GM19351 (cell line): ENCODE measurements at regions not wholly inside any gene's neighbourhood (a gene's known extent, or its start where the extent isn't known, plus 50 kb on each side); places are given as distances from the start of the nearest gene placed in this dataset.
"Not testable (repeated sequence)": the region's sequence is repeated elsewhere in the genome, so short reads cannot be mapped to it uniquely, and the experiment has no call there.

Experiments used
- ATAC-seq: cut with Tn5 transposase; IDR thresholded peaks from one replicate; pipeline ENCODE4 v1.9.1; 2021; ENCODE audit warnings: mild to moderate bottlenecking, moderate library complexity; ENCODE audit not compliant: unreplicated experiment

- ATAC-seq, result no peak
These were observed 250.0 kb downstream of the NXPE2 start for GRCh38 chr11:114928260-114928870.

DNA sequence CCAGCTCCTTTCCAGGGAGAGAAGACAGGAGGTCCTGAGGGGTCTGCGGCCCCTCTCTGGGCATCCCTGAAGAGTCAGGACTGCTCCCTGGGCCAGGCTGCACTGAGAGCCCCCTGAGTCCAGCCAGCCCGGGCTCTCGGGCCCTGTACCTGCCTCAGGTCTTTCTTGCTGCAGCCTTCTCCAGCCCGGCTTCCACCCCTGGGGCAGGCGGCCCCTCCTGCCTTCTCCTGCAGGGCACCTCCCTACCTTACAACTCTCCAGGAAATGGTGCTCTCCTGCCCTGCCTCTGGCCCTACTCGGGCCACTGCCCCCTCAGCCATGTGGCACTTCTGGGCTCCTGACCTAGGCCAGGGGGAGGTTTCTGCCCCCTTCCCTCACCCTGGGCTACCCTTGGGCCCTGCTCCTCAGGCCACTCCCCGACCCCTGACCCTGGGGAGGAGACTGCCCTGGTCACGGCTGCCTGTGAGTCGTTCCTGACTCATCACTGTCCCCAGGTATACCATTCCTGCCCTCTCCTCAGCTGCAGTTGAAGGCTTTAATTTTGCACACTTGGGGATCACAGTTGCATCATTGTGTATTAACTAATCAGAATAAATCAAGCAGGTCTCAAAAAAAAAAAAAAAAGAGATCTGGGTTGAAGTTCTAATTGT lies 251.1 kb downstream of the NXPE2 start:
- ATAC-seq, result no peak

DNA sequence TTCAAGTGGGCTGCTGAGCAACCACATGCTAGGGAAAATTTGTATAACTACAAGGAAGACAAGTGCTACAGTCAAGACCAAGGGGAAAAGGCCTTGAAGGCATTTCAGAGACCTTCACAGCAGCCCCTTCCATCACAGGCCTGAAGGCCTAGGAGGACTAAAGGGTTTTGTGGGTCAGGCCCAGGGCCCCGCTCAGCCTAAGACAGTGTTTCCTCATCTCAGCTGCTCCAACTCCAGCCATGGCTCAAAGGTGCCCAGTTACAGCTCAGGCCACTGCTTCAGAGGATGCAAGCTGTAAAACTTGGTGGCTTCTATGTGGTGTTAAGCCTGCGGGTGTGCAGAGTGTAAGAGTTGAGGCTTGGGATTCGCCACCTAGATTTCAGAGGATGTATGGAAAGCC lies 260.5 kb downstream of the NXPE2 start:
- ATAC-seq, result no peak

DNA sequence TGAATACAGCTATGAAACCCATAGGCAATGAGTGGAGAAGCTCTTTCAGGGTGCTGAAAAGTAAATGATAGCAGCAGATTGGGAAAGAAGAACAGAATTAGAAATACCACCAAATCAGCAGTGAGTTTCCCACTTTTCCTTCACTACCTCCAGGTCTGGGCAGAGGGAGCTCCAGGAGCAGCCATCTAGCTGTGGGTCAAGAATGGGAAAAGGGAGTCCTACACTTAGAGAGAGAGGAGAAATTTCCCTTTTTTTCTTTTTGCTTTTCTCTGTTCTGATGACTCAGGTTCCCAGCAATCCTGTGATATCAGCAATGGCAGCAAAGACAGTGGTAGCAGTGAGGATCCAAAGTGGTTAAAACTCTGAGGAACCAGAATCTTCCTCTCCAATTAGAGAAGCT lies 263.9 kb downstream of the NXPE2 start:
- ATAC-seq, result no peak

DNA sequence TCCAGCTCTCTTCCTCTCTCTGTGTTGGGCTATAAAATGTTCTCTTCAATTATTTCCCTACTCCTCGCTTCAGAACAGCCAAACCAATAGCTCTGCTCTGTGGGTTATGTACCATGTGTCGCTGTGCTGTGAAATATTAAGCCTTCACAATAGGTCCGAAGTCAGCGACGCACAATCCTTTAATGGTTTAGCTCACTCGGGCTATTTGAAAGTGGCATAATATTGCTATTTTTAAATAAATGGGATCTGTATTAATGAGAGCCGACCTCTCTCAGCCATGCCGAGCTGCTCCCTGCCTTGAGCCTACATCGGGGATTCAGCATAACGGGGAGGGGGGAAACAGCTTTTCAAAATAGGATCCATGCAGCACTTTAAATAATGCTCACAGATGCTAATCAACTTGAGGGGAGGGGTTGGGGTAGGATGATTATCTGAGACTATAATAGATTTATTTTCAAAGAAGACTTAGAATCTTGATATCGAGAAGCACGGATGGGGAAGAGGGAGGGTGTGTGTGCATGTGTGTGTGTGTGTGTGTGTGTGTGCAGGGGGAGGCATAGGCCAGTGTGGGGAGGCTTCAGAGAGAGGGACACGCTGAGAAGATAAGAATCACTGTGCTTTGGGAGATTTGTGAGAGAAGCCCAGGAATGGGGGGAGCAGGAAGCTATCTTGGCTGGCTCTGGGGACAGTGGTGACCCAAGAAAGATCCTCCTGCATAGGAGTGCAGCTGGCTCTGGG lies 271.5 kb downstream of the NXPE2 start:
- ATAC-seq, result no peak

- ATAC-seq, result no peak
These were observed 274.7 kb downstream of the NXPE2 start for GRCh38 chr11:114953039-114953438.

DNA sequence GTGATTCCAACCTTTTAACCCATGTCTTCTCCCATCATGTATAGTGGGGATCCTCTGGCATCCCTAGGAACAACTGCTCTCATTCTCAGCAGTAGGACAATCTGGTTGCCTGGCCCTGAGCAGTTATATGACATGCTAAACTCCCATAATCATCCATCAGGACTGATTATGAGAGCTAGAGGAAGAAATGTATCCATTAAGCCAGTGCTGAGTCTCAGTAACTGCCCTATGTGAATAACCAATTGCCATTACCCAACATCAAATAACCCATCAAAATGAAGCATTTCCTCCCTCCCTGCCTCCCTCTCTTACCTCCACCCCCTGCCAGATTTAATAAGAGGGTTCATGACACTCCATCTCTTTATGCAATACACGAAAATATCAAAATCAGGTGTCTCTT lies 277.6 kb downstream of the NXPE2 start:
- ATAC-seq, result no peak

DNA sequence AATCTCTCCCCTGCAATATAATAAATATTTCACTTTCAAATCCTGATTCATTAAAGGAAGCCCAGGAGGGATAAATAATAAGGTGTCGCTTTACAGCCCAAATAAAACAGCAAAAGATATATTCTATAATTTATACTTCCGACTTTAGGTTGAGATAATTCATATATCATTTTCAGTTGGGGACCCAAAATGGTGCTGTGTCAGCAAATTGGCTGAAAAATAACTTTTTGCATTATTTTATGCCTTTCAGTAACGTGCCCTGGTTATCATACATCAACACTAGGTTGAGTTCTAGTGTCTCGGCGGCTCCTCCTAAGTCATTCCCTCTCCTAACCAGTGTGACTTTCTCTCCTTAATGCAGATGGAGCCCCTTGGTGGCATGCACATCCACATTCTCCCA lies 278.2 kb downstream of the NXPE2 start:
- no peak for ATAC-seq

- ATAC-seq, result no peak
These were observed 281.7 kb downstream of the NXPE2 start for GRCh38 chr11:114959953-114960505.

- ATAC-seq, result not testable (repeated sequence)
These were observed 282.5 kb downstream of the NXPE2 start for GRCh38 chr11:114960819-114961218.

DNA sequence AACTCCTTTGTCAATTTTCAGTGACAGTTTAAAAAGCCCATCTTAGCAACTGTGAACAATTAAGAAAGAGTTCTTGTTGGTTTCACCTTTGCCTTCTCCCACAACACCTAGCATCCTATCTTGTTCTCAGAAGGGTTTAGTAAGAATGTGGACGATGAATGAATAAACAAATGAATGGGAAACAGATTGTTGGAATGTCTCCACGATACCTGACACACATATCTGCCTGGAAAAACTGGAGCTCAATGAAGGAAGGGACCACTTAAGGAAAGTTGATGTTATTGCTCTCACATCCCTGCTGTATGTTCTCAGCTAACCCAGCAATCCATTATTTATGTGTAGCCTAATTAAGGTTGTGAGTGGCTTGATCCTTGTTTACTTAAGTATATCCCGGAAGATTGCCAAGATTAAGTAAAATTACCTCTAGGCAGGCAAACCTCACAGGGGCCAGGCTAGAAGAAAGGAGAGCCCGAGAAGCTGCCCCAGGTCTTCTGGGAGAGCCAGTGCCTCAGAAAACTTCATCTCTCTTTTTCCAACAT lies 286.4 kb downstream of the NXPE2 start:
- ATAC-seq, result no peak

- no peak for ATAC-seq
These were observed 292.8 kb downstream of the NXPE2 start for GRCh38 chr11:114970927-114971645.

- no peak for ATAC-seq
These were observed 293.8 kb downstream of the NXPE2 start for GRCh38 chr11:114972105-114972504.

GRCh38 chr11:114977651-114978050 lies 299.3 kb downstream of the NXPE2 start:
- no peak for ATAC-seq

GRCh38 chr11:114982141-114982540 lies 303.8 kb downstream of the NXPE2 start:
- no peak for ATAC-seq

GRCh38 chr11:114984611-114985163 lies 306.4 kb downstream of the NXPE2 start:
- ATAC-seq, result no peak

DNA sequence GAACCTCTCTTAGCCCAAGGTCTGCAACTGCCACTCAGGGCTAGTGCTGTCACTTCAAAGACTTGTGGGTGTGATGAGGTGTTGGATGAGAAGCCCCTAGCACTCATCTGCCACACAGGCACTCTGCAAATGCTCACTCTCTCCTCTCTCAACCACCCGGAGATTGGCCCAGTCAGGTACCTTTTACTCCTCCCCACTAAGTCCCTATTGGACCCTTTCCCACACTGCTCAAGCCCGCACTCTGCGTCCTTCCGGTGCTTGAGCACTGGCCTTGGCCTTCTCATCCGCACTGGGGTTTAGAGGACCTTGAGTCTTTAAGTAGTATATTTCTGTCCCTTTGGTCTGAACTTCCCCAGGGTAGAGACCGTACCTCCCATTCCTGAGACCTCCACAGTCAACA lies 308.0 kb downstream of the NXPE2 start:
- ATAC-seq, result no peak

DNA sequence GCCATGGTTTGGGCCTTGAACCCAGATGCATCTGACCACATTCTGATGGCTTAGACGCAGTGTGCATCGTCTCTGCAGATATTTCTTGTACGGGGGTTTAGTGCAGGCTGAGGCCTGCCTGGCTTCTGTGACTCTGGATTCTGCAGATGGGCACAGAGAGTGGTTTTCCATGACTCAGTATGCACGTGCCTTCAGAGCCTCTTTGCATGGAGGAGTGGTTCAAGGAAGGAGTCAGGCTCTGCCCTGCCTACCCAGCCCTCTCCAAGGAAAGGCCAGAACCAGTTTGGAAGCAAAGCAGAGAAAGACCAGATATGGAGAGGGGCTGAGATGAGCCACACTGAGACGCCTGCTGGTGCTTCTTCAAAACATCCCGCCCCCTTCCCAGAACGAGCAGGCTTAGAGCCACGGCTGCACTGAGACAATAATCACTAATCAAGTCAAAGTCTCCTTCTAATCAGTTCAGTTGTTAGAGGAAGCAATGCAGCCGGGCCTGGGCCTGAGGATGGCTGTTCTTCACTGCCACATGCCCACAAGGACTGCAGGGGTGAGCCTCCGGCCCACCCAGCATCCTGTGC lies 308.9 kb downstream of the NXPE2 start:
- no peak for ATAC-seq

- no peak for ATAC-seq
These were observed 310.3 kb downstream of the NXPE2 start for GRCh38 chr11:114988644-114989043.

- no peak for ATAC-seq
These were observed 311.2 kb downstream of the NXPE2 start for GRCh38 chr11:114989536-114989935.
